Neural progenitor cell (in vitro differentiated cells): ENCODE measurements at regions not wholly inside any gene's neighbourhood (a gene's known extent, or its start where the extent isn't known, plus 50 kb on each side); places are given as distances from the start of the nearest gene placed in this dataset. TPM values are rescaled to one million over a fixed set of nuclear protein-coding genes. Genes with fewer than 3 reads are reported as not detected.

Experiments used
- DNase-seq: peaks from one replicate; pipeline ENCODE4 v3.0.0-alpha.2; 2016; ENCODE audit warnings: low spot score
- H2AFZ ChIP-seq: fragments of 200-600 bp; sonication (generic); replicated peaks from 2 replicates; pipeline ENCODE4 v1.6.1; 2016; ENCODE audit warnings: antibody characterized with exemption
- H3F3A ChIP-seq: fragments of 200-600 bp; sonication (generic); 2 replicates; pipeline ENCODE4 v1.6.1; 2016; ENCODE audit warnings: antibody characterized with exemption, low read depth
- H3K27ac ChIP-seq: fragments of 200-600 bp; sonication (generic); 2 replicates; pipeline ENCODE4 v1.5.1; 2016; ENCODE audit warnings: mild to moderate bottlenecking
- H3K27me3 ChIP-seq: fragments of 200-600 bp; sonication (generic); 2 replicates; pipeline ENCODE4 v1.6.1; 2016; ENCODE audit warnings: mild to moderate bottlenecking, moderate library complexity
- H3K36me3 ChIP-seq: fragments of 200-600 bp; sonication (generic); 2 replicates; pipeline ENCODE4 v1.5.1; 2016
- H3K4me1 ChIP-seq: fragments of 200-600 bp; sonication (generic); 2 replicates; pipeline ENCODE4 v1.6.1; 2016; ENCODE audit warnings: mixed run types
- H3K4me2 ChIP-seq: fragments of 200-600 bp; sonication (generic); 2 replicates; pipeline ENCODE4 v1.6.1; 2016
- H3K4me3 ChIP-seq: fragments of 200-600 bp; sonication (generic); 2 replicates; pipeline ENCODE4 v1.5.1; 2016
- H3K79me2 ChIP-seq: fragments of 200-600 bp; sonication (generic); 2 replicates; pipeline ENCODE4 v1.6.1; 2016; ENCODE audit warnings: low read depth
- H3K9ac ChIP-seq: fragments of 200-600 bp; sonication (generic); 2 replicates; pipeline ENCODE4 v1.6.1; 2016
- H3K9me3 ChIP-seq: fragments of 200-600 bp; sonication (generic); 2 replicates; pipeline ENCODE4 v1.5.1; 2016; ENCODE audit warnings: low read depth
- H4K20me1 ChIP-seq: fragments of 200-600 bp; sonication (generic); 2 replicates; pipeline ENCODE4 v1.6.1; 2016; ENCODE audit warnings: low read depth
- H3K27ac Mint-ChIP-seq: 3 replicates; pipeline ENCODE4 v1.8.0; 2021; ENCODE audit warnings: mixed read lengths
- H3K27me3 Mint-ChIP-seq: 2 replicates; pipeline ENCODE4 v1.8.0; 2022; ENCODE audit warnings: low read depth, mild to moderate bottlenecking, inconsistent platforms, moderate library complexity, mixed read lengths; ENCODE audit not compliant: insufficient read depth
- H3K36me3 Mint-ChIP-seq: 3 replicates; pipeline ENCODE4 v1.8.0; 2021; ENCODE audit warnings: mixed read lengths
- H3K4me1 Mint-ChIP-seq: 3 replicates; pipeline ENCODE4 v1.8.0; 2021; ENCODE audit warnings: mixed read lengths
- H3K4me3 Mint-ChIP-seq: 3 replicates; pipeline ENCODE4 v1.8.0; 2021; ENCODE audit warnings: mild to moderate bottlenecking, moderate library complexity, mixed read lengths
- H3K9me3 Mint-ChIP-seq: 3 replicates; pipeline ENCODE4 v1.8.0; 2020; ENCODE audit warnings: mixed read lengths
- CTCF ChIP-seq: fragments of 200-600 bp; sonication (generic); IDR thresholded peaks from 2 replicates; pipeline ENCODE4 v1.5.1; 2017; ENCODE audit warnings: antibody characterized with exemption, mild to moderate bottlenecking
- EZH2 ChIP-seq: fragments of 200-600 bp; sonication (generic); IDR thresholded peaks from 2 replicates; pipeline ENCODE4 v1.6.1; 2017; ENCODE audit warnings: antibody characterized with exemption, mild to moderate bottlenecking, moderate library complexity
- EZH2phosphoT487 ChIP-seq: fragments of 200-600 bp; sonication (generic); IDR thresholded peaks from 2 replicates; pipeline ENCODE4 v1.6.1; 2017; ENCODE audit warnings: antibody characterized with exemption
- microRNA-seq: library from miRNA; unstranded; fragments of <30 nt; microRNA quantifications from one replicate; pipeline ENCODE4, GENCODE V29; 2016
- small RNA-seq: library from RNA; depleted of rRNA; stranded (forward); fragments of <200 nt; gene quantifications from one replicate; pipeline ENCODE3, GENCODE V24; 2015

- Mint-ChIP-seq H3K36me3 (no peaks in the 10 kb centered on the region), H3K27me3 (no peaks in the 10 kb centered on the region), H3K4me1 (peaks cover 13% of the 10 kb centered on the region), H3K27ac (no peak overlapping the region), H3K9me3 (peaks cover 2% of the 10 kb centered on the region), H3K4me3 (no peak overlapping the region)
- Histone ChIP-seq H4K20me1 (no peaks in the 10 kb centered on the region), H2AFZ (no peak overlapping the region), H3K27ac (no peak overlapping the region), H3K9me3 (no peaks in the 10 kb centered on the region), H3K79me2 (no peaks in the 10 kb centered on the region), H3K4me3 (no peak overlapping the region), H3K4me2 (no peak overlapping the region), H3K27me3 (no peaks in the 10 kb centered on the region), H3F3A (peaks cover 15% of the 10 kb centered on the region), H3K4me1 (peaks cover 14% of the 10 kb centered on the region), H3K9ac (no peak overlapping the region), H3K36me3 (no peaks in the 10 kb centered on the region)
- no peak for TF ChIP-seq CTCF
- TF ChIP-seq EZH2 = no peak
- TF ChIP-seq EZH2phosphoT487 = no peak
- no peak for DNase-seq
These were observed 55.0 kb upstream of the TOPAZ1 start for GRCh38 chr3:44186712-44187111.

Small RNAs in the stretch of these regions (microRNA-seq; reads per million reads assigned to microRNA genes)
- gene MIR138-1 = 10.0 reads per million, percentile 37 among the genes with 10 or more reads in this experiment

Small RNAs in the stretch of these regions (small RNA-seq; reads per million reads assigned to genes)
- gene MIR138-1 = 0.09 reads per million
- not detected for gene RNU6-367P
